ENCODE measurements at regions not wholly inside any gene's neighbourhood (a gene's known extent, or its start where the extent isn't known, plus 50 kb on each side); places are given as distances from the start of the nearest gene placed in this dataset.

DNA sequence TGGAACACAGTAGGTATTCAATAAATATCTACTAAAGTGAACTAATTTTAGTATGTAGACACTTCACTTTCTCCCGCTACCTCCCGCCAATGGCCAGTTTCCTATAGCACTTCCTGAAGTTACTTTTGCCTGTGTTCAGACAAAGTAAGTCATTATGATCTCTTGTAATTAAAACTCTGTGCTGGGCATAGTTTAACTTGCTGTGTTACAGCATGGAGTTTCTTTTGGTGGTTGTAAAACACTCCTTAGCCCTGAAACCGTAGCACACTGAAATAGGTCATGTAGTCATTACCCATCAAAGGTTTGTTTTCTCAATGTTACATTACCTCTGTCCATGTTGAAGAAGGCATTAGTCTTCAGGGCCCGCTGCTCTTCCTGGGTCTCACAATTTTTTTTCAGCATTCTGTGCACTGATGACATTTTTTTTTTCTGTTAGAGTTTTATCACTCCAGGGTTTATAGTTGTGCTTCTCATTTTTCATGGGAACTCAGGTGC, 54.0 kb upstream of the CENPW start:
- TF ChIP-seq POLR2AphosphoS5 (IDR thresholded peaks at IDR 0.05) = no peak
- TF ChIP-seq, protein P1, sequence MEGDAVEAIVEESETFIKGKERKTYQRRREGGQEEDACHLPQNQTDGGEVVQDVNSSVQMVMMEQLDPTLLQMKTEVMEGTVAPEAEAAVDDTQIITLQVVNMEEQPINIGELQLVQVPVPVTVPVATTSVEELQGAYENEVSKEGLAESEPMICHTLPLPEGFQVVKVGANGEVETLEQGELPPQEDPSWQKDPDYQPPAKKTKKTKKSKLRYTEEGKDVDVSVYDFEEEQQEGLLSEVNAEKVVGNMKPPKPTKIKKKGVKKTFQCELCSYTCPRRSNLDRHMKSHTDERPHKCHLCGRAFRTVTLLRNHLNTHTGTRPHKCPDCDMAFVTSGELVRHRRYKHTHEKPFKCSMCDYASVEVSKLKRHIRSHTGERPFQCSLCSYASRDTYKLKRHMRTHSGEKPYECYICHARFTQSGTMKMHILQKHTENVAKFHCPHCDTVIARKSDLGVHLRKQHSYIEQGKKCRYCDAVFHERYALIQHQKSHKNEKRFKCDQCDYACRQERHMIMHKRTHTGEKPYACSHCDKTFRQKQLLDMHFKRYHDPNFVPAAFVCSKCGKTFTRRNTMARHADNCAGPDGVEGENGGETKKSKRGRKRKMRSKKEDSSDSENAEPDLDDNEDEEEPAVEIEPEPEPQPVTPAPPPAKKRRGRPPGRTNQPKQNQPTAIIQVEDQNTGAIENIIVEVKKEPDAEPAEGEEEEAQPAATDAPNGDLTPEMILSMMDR (IDR thresholded peaks at IDR 0.05) = no peak
